Endothelial cell of umbilical vein (primary cell): ENCODE measurements at regions not wholly inside any gene's neighbourhood (a gene's known extent, or its start where the extent isn't known, plus 50 kb on each side); places are given as distances from the start of the nearest gene placed in this dataset.

Experiments used
- BruUV-seq: library from RNA; stranded (reverse); fragments of 400-500 nt; replicated peaks from 2 replicates; lab custom pipeline; 2021; lab: Mats Ljungman, UMichigan
- CTCF ChIA-PET: fragments of 300-600, 350-600 bp; sonication (Branson Sonifier 250); formaldehyde crosslinking; loops from one replicate; lab custom pipeline; 2021; ENCODE audit warnings: antibody characterized with exemption, inconsistent platforms; lab: Charles Lee
- POLR2A ChIA-PET: fragments of 300-600, 350-600 bp; sonication (Branson Sonifier 250); formaldehyde crosslinking; loops from one replicate; lab custom pipeline; 2021; ENCODE audit warnings: antibody characterized with exemption, inconsistent platforms; lab: Charles Lee
- DNase-seq: peaks from one replicate; pipeline ENCODE4 v3.0.0-alpha.2; 2011; ENCODE audit warnings: low read depth, low spot score
- FAIRE-seq: peaks from 2 replicates; lab custom pipeline; 2011; peaks lifted over from hg19 to GRCh38; lab: Jason Lieb, UNC
- H2AFZ ChIP-seq: 2 replicates; pipeline ENCODE4 v1.6.0; 2012; ENCODE audit warnings: low read depth, low read length, control low read depth, inconsistent platforms
- H3K27ac ChIP-seq: 2 replicates; pipeline ENCODE4 v1.5.1; 2011; ENCODE audit warnings: low read depth, mild to moderate bottlenecking, control low read depth, low read length, moderate library complexity; ENCODE audit not compliant: insufficient read depth
- H3K27me3 ChIP-seq, 2 experiments: 2 replicates each; pipeline versions ENCODE4 v1.6.0 to v1.6.1; 2011; ENCODE audit warnings: low read length in 2 of 2, mixed read lengths in 1 of 2; ENCODE audit not compliant: control insufficient read depth in 2 of 2, insufficient read depth in 2 of 2
- H3K36me3 ChIP-seq, 2 experiments: 2 replicates in 1 of 2; 3 replicates in 1 of 2; pipeline ENCODE4 v1.5.1; 2011; ENCODE audit warnings: low read length in 2 of 2, mild to moderate bottlenecking in 1 of 2, moderate library complexity in 1 of 2; ENCODE audit not compliant: control insufficient read depth in 2 of 2, insufficient read depth in 2 of 2; ENCODE audit errors: extremely low read depth in 1 of 2
- H3K4me1 ChIP-seq: 3 replicates; pipeline ENCODE4 v1.5.1; 2011; ENCODE audit warnings: mild to moderate bottlenecking, low read length; ENCODE audit not compliant: control insufficient read depth, insufficient read depth; ENCODE audit errors: extremely low read depth
- H3K4me2 ChIP-seq: 2 replicates; pipeline ENCODE4 v1.6.1; 2011; ENCODE audit warnings: low read length, control low read depth, mixed read lengths; ENCODE audit not compliant: insufficient read depth
- H3K4me3 ChIP-seq, 3 experiments: fragments of 200-600 bp in 1 of 3; sonication (generic), shearing (Covaris generic) in 1 of 3; replicated peaks in 1 of 3; 2 replicates each; pipeline ENCODE4 v1.5.1; 2011 to 2016; ENCODE audit warnings: control low read depth in 3 of 3, low read length in 3 of 3, mild to moderate bottlenecking in 2 of 3, inconsistent platforms in 1 of 3, low read depth in 1 of 3, moderate library complexity in 1 of 3; ENCODE audit not compliant: insufficient read depth in 1 of 3
- H3K79me2 ChIP-seq: 2 replicates; pipeline ENCODE4 v1.6.0; 2012; ENCODE audit warnings: low read length, inconsistent platforms; ENCODE audit not compliant: control insufficient read depth, insufficient read depth
- H3K9ac ChIP-seq: replicated peaks from 2 replicates; pipeline ENCODE3; 2011; ENCODE audit warnings: low read length, control low read depth; ENCODE audit not compliant: insufficient read depth; ENCODE audit errors: extremely low read depth
- H3K9me1 ChIP-seq: replicated peaks from 3 replicates; pipeline ENCODE4 v1.6.0; 2011; ENCODE audit warnings: mild to moderate bottlenecking, low read length; ENCODE audit not compliant: control insufficient read depth, insufficient read depth; ENCODE audit errors: extremely low read depth
- H3K9me3 ChIP-seq: replicated peaks from 2 replicates; pipeline ENCODE4 v1.5.1; 2012; ENCODE audit warnings: low read length, inconsistent platforms; ENCODE audit not compliant: control insufficient read depth, insufficient read depth
- H4K20me1 ChIP-seq: replicated peaks from 2 replicates; pipeline ENCODE3; 2011; ENCODE audit warnings: mild to moderate bottlenecking, low read length; ENCODE audit not compliant: control insufficient read depth, insufficient read depth; ENCODE audit errors: extremely low read depth
- EZH2 ChIP-seq: IDR thresholded peaks from 2 replicates; pipeline ENCODE4 v1.6.1; 2012; ENCODE audit warnings: borderline replicate concordance, low read depth, mild to moderate bottlenecking, moderate library complexity, low read length, inconsistent platforms; ENCODE audit not compliant: severe bottlenecking
- FOS ChIP-seq: IDR thresholded peaks from 2 replicates; pipeline ENCODE4 v1.6.1; 2011; ENCODE audit warnings: mild to moderate bottlenecking, low read length, moderate library complexity, borderline replicate concordance; ENCODE audit not compliant: insufficient read depth
- GATA2 ChIP-seq: IDR thresholded peaks from 2 replicates; pipeline ENCODE4 v1.7.0; 2011; ENCODE audit warnings: low read depth, mild to moderate bottlenecking, moderate library complexity, mixed read lengths, low read length; ENCODE audit not compliant: insufficient read length, insufficient read depth
- JUN ChIP-seq: IDR thresholded peaks from 2 replicates; pipeline ENCODE4 v1.6.1; 2011; ENCODE audit warnings: borderline replicate concordance, low read depth; ENCODE audit not compliant: insufficient read length, insufficient read depth
- MYC ChIP-seq: IDR thresholded peaks from one replicate; pipeline ENCODE4 v1.6.1; 2011; ENCODE audit warnings: mild to moderate bottlenecking, low read depth, low read length
- POLR2A ChIP-seq: IDR thresholded peaks from 2 replicates; pipeline ENCODE4 v1.6.1; 2012; ENCODE audit warnings: low read depth, mild to moderate bottlenecking, control low read depth, low read length
- POLR2AphosphoS5 ChIP-seq: IDR thresholded peaks from 2 replicates; pipeline ENCODE4 v1.6.1; 2012; ENCODE audit warnings: low read depth, mild to moderate bottlenecking, control low read depth, low read length, moderate library complexity; ENCODE audit not compliant: insufficient read depth
- dilution Hi-C: fragments of 300-500 bp; cut with MboI; formaldehyde crosslinking; loops from one replicate; pipeline ENCODE4 v1.15.0; 2019; ENCODE audit warnings: low sequenced_read_pairs; ENCODE audit not compliant: extremely low pct_ligation_motif_present
- intact Hi-C: fragments of 100-400 bp; cut with micrococcal nuclease; formaldehyde crosslinking; loops from one replicate; pipeline ENCODE4 v1.10.0; 2022
- TF ChIP-seq, protein P1 (sequence below): IDR thresholded peaks from 2 replicates; pipeline ENCODE4 v1.6.1; 2011; ENCODE audit not compliant: insufficient read depth, insufficient read length
- TF ChIP-seq, protein P2 (sequence below), 2 donors: IDR thresholded peaks; 1 replicate in 1 of 2; 2 replicates in 1 of 2; pipeline ENCODE4 v1.5.1; 2011; ENCODE audit warnings: low read length in 2 of 2, mild to moderate bottlenecking in 2 of 2, moderate library complexity in 2 of 2, control low read depth in 1 of 2, inconsistent platforms in 1 of 2, low read depth in 1 of 2; ENCODE audit not compliant: insufficient read depth in 1 of 2; ENCODE audit errors: extremely low read depth in 1 of 2

DNA sequence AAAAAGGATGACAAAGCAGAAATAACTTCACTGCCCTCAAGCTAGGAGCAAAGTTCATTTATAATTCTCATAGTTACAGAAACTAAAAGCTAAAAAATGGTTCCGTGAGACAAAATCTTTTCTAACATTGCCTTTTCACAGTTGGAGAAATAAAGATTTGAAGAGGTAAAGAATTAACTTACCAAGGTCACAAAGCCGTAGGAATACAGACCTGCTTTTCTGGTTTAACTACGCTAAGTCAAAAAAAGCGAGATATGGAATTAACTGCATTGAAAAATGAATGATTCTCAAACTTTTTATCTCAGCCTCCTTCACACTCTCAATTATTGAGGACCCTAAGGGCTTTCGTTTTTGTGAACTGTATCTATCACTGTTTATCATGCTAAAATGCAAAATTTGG is 95.3 kb downstream of the SLC17A6 start:
- no peak overlapping the region for H2AFZ ChIP-seq
- H3K36me3 ChIP-seq, result no peaks in the 10 kb centered on the region
- H3K9ac ChIP-seq, result no peak overlapping the region
- intact Hi-C loops (loop anchor here (2.0 to 5.0 kb wide), 2 partner anchors 351 to 399 kb away; no protein-coding TSS in a partner anchor), dilution Hi-C loops (no loop called here)
- TF ChIP-seq MYC, result no peak
- TF ChIP-seq GATA2, result no peak
- TF ChIP-seq POLR2AphosphoS5, result no peak
- no peak for TF ChIP-seq JUN
- TF ChIP-seq, protein P1, sequence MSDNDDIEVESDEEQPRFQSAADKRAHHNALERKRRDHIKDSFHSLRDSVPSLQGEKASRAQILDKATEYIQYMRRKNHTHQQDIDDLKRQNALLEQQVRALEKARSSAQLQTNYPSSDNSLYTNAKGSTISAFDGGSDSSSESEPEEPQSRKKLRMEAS, result no peak
- TF ChIP-seq EZH2, result no peak
- TF ChIP-seq POLR2A, result no peak
- no peak for TF ChIP-seq FOS
- TF ChIP-seq, protein P2, sequence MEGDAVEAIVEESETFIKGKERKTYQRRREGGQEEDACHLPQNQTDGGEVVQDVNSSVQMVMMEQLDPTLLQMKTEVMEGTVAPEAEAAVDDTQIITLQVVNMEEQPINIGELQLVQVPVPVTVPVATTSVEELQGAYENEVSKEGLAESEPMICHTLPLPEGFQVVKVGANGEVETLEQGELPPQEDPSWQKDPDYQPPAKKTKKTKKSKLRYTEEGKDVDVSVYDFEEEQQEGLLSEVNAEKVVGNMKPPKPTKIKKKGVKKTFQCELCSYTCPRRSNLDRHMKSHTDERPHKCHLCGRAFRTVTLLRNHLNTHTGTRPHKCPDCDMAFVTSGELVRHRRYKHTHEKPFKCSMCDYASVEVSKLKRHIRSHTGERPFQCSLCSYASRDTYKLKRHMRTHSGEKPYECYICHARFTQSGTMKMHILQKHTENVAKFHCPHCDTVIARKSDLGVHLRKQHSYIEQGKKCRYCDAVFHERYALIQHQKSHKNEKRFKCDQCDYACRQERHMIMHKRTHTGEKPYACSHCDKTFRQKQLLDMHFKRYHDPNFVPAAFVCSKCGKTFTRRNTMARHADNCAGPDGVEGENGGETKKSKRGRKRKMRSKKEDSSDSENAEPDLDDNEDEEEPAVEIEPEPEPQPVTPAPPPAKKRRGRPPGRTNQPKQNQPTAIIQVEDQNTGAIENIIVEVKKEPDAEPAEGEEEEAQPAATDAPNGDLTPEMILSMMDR (IDR thresholded peaks at IDR 0.05; ENCODE audit: extremely low read depth in 1 of 2, insufficient read depth in 1 of 2, low read depth in 1 of 2, low read length in 2 of 2), result no peak
- no peak overlapping the region for H3K27ac ChIP-seq
- no peaks in the 10 kb centered on the region for H3K9me1 ChIP-seq
- CTCF ChIA-PET, result interaction anchor here (2.7 kb wide), 1 partner anchor 354 kb away, joined by 12 read pairs; no protein-coding TSS in a partner anchor
- no TSS peak for BruUV-seq
- no peaks in the 10 kb centered on the region for H4K20me1 ChIP-seq
- H3K9me3 ChIP-seq, result no peaks in the 10 kb centered on the region
- no peak overlapping the region for H3K4me2 ChIP-seq
- POLR2A ChIA-PET, result no interaction called here
- DNase-seq (no peak), FAIRE-seq (no peak)
- no peaks in the 10 kb centered on the region for H3K79me2 ChIP-seq
- H3K4me3 ChIP-seq, result no peak overlapping the region
- no peaks in the 10 kb centered on the region for H3K27me3 ChIP-seq
- H3K4me1 ChIP-seq, result peaks cover 10% of the 10 kb centered on the region
